ENCODE measurements at regions not wholly inside any gene's neighbourhood (a gene's known extent, or its start where the extent isn't known, plus 50 kb on each side); places are given as distances from the start of the nearest gene placed in this dataset.
"Not testable (repeated sequence)": the region's sequence is repeated elsewhere in the genome, so short reads cannot be mapped to it uniquely, and the experiment has no call there.

GRCh38 chr14:89697281-89698060 is 257.1 kb downstream of the EFCAB11 start:
- no peak for DNase-seq

- DNase-seq, result no peak
Observed at GRCh38 chr14:89695846-89696245, 258.7 kb downstream of the EFCAB11 start.

- no peak for DNase-seq
Observed at GRCh38 chr14:89690139-89690538, 264.4 kb downstream of the EFCAB11 start.

- not testable (repeated sequence) for DNase-seq
Observed at GRCh38 chr14:89689711-89690110, 264.8 kb downstream of the EFCAB11 start.

GRCh38 chr14:89688507-89689211 is 265.9 kb downstream of the EFCAB11 start:
- no peak for DNase-seq

GRCh38 chr14:89687129-89687528 is 267.4 kb downstream of the EFCAB11 start:
- not testable (repeated sequence) for DNase-seq

- no peak for DNase-seq
Observed at GRCh38 chr14:89684139-89684538, 267.1 kb upstream of the FOXN3 start.

GRCh38 chr14:89681086-89682018 is 264.3 kb upstream of the FOXN3 start:
- peak; percentile 25 to 37 for DNase-seq

GRCh38 chr14:89680156-89680555 is 263.1 kb upstream of the FOXN3 start:
- DNase-seq, result no peak

GRCh38 chr14:89678768-89679167 is 261.7 kb upstream of the FOXN3 start:
- DNase-seq, result no peak

- DNase-seq, result no peak
Observed at GRCh38 chr14:89675590-89675989, 258.6 kb upstream of the FOXN3 start.

GRCh38 chr14:89674936-89675335 is 257.9 kb upstream of the FOXN3 start:
- DNase-seq, result no peak

- no peak for DNase-seq
Observed at GRCh38 chr14:89674240-89674639, 257.2 kb upstream of the FOXN3 start.

- no peak for DNase-seq
Observed at GRCh38 chr14:89673512-89674225, 256.6 kb upstream of the FOXN3 start.

- no peak for DNase-seq
Observed at GRCh38 chr14:89672636-89673511, 255.8 kb upstream of the FOXN3 start.

- peak; percentile 6 to 15 for DNase-seq
Observed at GRCh38 chr14:89669193-89669592, 252.2 kb upstream of the FOXN3 start.

- DNase-seq, result no peak
Observed at GRCh38 chr14:89667983-89668382, 250.9 kb upstream of the FOXN3 start.

- DNase-seq, result not testable (repeated sequence)
Observed at GRCh38 chr14:89665300-89666081, 248.5 kb upstream of the FOXN3 start.

GRCh38 chr14:89661392-89661791 is 244.4 kb upstream of the FOXN3 start:
- DNase-seq, result no peak

- not testable (repeated sequence) for DNase-seq
Observed at GRCh38 chr14:89660625-89661233, 243.7 kb upstream of the FOXN3 start.
